Fibroblast of mammary gland (primary cell): ENCODE measurements at regions not wholly inside any gene's neighbourhood (a gene's known extent, or its start where the extent isn't known, plus 50 kb on each side); places are given as distances from the start of the nearest gene placed in this dataset.

Source experiments
- DNase-seq: peaks from one replicate; pipeline ENCODE4 v3.0.0-alpha.2; 2010; ENCODE audit warnings: low read depth
- H3K4me3 ChIP-seq: 2 replicates; pipeline ENCODE4 v1.5.1; 2011; ENCODE audit warnings: low read depth, mild to moderate bottlenecking, low read length, moderate library complexity; ENCODE audit not compliant: control insufficient read depth
- TF ChIP-seq, protein P1 (sequence below): conservative IDR thresholded peaks from 2 replicates; pipeline ENCODE4 v1.5.1; 2011; ENCODE audit warnings: low read depth, low read length, inconsistent platforms; ENCODE audit not compliant: control insufficient read depth, insufficient read depth

DNA sequence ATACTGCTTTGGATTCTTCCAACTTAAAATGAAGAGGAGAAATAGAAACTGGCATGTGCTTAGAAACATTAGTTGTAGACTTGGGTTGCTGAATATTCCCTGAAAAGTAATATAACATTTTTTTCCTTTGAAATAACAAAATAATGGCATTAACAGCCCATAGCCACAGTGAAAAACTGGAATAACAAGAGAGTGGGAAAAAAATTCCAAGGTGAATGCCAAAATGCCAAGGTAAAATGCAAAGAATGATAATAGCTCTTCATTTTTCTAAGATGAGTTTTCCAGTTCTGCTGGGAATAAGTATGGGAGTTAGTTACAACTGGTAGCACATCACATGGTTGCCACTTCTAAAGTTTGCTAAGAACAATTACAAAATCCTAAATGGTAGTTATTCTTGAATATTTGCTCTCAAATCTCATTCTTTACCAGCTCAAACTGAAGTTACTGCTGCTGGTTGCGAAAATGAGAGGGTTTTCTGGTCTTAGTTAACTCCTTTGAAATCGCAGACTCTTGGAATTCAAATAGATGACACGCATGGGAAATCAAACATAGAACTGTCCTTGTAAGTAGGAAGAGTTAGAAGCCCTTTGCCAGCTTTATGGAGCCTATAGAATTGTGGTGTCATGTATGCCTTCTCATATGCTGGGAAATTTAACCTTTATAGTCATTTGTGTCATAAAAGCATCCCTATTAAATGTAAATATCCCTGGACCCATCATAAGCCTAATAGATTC, 165.0 kb upstream of the DCN start:
- no peak overlapping the region for H3K4me3 ChIP-seq
- TF ChIP-seq, protein P1, sequence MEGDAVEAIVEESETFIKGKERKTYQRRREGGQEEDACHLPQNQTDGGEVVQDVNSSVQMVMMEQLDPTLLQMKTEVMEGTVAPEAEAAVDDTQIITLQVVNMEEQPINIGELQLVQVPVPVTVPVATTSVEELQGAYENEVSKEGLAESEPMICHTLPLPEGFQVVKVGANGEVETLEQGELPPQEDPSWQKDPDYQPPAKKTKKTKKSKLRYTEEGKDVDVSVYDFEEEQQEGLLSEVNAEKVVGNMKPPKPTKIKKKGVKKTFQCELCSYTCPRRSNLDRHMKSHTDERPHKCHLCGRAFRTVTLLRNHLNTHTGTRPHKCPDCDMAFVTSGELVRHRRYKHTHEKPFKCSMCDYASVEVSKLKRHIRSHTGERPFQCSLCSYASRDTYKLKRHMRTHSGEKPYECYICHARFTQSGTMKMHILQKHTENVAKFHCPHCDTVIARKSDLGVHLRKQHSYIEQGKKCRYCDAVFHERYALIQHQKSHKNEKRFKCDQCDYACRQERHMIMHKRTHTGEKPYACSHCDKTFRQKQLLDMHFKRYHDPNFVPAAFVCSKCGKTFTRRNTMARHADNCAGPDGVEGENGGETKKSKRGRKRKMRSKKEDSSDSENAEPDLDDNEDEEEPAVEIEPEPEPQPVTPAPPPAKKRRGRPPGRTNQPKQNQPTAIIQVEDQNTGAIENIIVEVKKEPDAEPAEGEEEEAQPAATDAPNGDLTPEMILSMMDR, result no peak
- DNase-seq, result no peak

DNA sequence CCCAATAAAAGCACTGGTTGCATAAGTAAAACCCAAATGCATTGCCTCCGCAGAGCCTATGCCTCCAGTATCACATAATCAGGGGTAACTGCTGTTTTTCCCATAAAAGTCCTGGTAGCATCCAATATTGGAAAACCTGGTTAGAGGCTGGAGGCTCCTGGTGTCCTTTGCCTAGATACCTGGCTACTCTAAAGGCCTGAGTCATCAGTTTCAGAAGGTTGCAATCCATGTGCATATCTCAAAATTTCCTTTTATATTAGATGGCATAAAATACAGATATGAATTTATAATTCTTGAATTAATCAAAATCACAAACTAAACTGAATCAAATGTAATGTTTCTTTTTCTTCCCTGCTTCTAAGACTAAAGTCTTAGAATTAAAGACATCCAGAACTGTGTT, 164.2 kb upstream of the DCN start:
- TF ChIP-seq, protein P1, result no peak
- H3K4me3 ChIP-seq, result no peak overlapping the region
- no peak for DNase-seq

DNA sequence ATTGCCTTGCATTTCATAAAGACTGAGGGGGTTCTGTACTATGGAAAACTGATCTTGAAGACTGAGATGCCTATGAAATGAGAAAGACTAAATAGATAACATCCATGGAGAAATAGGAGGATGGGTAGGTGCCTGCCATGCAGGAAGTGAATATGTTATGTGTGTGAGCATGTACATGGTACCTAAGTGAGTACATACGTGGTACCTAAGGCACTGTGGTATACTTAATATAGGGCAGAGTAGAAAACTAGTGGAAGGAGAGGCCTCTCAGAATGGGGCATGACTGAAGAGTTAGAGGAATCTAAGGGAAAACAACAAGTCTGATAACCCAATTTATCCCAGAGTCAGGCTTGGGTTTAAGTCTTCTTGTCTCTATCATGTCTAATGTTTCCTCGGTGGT, 161.8 kb upstream of the DCN start:
- TF ChIP-seq, protein P1, result no peak
- no peak for DNase-seq
- H3K4me3 ChIP-seq, result no peak overlapping the region

DNA sequence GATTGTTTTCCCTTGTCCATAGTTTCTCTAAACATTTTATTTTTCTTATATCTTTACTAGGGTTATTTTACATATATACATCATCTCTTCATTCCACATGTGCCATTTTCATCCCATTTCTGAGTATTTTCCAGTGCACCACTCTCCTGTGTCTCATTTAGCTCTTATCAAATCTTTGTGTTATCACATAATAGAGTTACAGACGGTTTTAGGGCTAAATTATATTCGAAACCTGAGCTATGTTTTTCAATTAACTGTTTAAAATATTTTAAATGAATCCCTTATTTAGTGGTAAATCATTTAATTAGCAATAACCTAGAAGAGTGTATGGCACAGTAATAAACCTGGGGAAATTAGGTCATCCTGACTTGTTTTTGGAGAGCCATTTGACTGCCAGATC, 160.4 kb upstream of the DCN start:
- no peak for DNase-seq
- no peak overlapping the region for H3K4me3 ChIP-seq
- TF ChIP-seq, protein P1, result no peak

DNA sequence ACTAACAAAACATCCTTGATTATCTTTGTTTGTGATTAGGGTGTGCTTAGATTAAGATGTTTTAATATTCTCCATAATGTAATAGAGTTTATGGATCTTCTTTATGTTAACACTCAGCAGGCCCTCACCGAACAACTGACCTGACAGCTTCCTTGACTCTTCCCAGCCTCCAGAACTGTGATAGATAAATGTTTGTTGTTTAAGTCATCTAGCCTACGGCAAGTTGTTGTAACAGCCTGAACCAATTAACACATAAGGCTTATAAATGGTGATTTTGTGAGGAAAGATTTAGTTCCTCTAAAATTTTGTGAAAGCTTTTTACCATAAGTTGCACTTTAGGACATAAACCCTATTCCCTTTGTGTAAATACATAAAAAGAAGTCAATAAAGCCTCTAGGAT, 156.5 kb upstream of the DCN start:
- no peak for DNase-seq
- no peak overlapping the region for H3K4me3 ChIP-seq
- TF ChIP-seq, protein P1, result no peak

DNA sequence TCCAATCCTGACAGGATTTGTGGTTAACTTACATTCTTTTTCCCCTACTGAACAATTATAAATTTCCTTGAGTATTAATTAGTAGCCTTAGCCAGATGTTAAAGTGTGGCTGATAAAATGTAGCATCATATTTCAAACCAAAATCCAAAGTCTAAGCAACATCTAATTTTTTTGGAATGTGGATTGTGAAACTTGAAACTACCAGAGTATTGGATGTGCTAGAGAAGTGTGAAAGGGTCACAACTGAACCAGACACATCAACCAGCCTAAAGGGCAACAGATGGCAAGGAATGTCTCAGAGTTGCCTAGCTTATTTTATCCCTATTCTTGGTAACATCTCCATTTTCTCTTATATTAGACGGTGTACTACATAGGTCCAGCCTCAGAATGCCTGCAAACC, 153.1 kb upstream of the DCN start:
- no peak for DNase-seq
- H3K4me3 ChIP-seq, result no peak overlapping the region
- TF ChIP-seq, protein P1, result no peak

DNA sequence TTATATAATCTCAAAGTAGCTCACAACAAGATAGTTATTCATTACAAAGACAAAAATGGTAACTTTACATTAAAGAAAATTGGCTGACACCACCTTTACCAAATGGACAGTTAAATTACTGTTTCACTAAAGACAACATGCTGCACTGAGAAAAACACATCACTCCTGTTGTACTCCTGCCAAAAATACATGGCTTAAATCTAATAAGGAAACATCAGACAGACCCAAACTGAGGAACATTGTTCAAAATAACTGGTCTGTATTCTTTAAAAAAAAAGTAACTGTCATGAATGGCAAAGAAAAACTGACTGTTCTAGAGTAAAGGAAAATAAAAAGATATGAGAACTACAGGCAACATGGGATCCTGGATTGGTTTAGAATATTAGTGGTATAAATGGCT, 151.3 kb upstream of the DCN start:
- no peak for DNase-seq
- TF ChIP-seq, protein P1, result no peak
- no peak overlapping the region for H3K4me3 ChIP-seq
